Stimulated activated CD4-positive, alpha-beta T cell treated with anti-CD3 and anti-CD28 coated beads, Interleukin-15, amount 100 ng/mL, for 48 hours (primary cell): ENCODE measurements at regions not wholly inside any gene's neighbourhood (a gene's known extent, or its start where the extent isn't known, plus 50 kb on each side); places are given as distances from the start of the nearest gene placed in this dataset.

Source experiments
- DNase-seq, 2 donors: peaks; one replicate each; pipeline ENCODE4 v3.0.0-alpha.2; 2020; ENCODE audit warnings: low read depth in 2 of 2

DNA sequence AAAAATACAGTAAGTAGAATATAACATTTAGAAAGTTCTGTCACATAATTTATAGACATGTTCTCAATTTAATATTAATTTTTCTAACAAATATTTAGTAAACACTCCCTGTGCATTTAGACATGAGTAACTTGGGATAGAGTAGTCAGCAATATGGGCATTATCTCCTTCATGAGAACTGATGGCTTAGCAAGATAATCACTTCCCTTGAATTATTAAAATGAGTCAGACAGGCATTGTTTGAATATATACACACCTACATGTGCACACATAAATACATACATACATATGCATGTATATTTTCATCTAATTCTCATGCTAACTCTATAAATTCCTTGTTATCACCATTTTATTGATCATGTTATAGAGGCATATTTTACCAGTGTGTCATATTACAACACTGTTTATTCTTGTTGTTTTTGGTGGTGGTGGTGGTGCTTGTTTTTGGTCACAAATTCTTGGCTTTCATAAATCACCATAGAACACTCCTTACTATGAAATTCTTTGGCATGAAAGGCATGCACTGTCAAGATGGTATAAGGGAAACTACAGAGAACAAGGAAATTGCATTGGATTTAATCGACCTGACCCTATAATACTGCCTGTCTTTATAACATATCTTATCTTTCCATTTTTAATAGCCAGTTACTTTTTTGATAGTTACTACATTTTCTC, 434.5 kb upstream of the MANEA start:
- no peak for DNase-seq

DNA sequence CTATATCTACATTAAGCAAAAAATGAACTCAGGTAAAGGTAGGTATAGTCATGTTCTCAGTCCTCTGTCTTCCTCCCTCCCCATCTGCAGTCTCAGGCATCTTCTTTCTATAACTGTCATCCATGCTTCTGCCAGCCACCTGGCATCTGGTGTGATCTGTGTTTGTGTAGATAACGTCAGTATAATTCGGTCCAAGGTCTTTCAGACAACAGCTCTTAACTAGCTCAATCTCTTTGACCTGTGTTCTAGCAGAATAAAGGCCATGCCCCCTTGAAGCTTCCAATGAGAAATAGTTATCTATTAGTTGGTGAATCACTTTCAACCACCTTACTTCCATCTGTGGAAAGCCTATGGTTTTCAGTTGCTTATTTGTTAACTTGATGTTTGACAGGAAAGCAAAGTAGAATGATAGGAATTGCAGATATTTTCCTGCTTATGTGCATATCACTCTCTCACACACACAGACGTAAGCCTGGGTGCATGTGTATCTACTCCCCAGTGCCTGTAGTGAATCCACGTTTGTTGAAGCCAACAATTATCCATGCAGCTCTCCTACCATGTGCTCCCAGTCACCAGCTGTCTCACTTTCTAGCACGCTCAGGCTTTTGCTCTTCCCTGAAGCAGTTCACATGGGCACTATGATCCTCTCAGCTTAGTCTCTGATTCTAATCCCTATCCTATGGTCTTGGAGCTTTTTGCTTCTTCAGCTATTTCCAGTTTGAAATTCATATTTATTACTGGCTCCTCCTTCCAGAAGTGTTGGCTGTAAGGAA, 433.7 kb upstream of the MANEA start:
- no peak for DNase-seq

DNA sequence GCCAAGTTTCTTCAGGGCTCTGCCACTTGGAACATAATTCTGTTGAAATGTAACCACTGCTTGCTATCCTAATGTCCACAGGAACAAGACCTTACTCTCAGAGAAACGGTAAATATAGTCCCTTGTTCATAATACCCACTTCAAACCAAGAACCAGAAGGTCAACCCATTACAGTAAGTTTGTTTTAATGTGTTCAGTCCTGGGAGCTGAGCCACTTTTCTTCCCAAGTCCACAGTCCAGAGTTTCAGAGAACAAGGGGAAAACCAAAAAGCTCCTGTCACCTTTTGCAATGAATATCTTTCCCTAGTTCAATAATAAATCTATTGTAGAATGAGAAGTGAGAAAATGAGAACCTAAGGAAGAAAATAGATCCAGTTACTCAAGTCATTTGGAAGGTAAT, 431.9 kb upstream of the MANEA start:
- DNase-seq, result no peak

DNA sequence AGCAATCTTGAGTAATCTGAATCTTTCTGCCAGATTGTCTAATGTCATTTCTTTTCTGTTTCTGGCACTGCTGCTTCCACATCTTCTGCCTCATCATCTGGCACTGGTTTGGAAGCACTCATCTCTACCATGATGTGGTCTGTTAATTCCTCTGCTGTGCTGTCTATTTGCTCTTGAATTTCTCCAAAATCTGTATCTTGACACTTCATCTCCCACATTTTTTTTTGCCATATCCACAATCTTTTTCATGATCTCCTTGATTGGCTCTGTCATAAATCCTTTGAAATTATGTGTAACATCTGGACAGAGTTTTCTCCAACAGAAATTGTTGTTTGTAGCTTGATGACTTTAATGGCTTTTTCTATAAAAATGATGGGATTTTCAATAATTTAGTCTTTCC, 417.8 kb upstream of the MANEA start:
- DNase-seq, result no peak

DNA sequence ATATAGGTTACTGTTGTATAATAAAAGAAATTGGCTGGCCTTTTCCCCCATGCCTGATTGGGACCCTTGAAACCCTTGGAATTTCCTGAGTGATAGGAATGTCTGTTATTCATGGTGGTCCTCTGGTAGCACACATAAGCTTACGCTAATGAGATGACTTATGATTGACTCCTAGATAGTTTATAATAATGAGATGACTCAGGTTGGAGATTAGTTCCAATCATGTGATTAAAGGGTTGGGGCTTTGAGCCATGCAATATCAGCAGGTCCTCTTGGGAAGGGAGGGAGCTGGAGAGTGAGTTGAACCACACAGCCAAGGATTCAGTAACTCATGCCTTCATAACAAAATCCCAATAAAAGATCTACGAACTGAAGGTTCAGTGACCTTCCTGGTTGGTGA, 407.6 kb upstream of the MANEA start:
- no peak for DNase-seq

DNA sequence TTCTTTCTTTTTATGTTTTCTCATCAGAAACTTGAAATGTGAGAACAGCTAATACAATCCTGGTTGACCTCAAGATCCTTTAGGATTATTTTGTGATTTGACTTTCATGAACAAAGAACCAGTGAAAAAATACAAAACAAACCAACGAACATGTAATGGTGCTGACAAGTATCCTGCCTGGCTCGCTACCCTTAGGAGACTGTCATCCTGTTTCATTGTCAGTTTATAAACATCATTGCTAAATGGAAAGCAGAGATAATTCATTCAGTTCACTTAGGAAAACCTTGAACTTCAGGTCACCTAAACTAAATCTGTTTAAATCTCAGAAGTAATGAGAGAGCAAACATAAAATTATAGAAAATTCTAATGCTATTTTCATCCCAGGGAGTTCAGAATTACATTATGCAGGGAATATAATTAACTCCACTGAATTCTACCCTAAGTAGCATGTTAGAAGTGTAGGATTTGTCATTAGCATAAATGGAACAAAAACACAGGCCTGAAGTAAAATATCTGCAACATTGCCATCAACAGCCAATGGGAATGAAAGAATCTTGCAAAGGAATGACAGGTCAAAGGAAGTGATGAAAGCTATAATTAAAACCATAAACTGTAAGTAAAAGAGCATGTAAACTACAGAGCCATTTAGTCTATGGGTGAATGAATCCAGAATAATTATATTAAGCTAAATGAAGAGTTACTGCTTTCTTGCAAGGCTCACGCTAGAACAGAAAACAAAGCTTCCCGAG, 401.2 kb upstream of the MANEA start:
- no peak for DNase-seq

DNA sequence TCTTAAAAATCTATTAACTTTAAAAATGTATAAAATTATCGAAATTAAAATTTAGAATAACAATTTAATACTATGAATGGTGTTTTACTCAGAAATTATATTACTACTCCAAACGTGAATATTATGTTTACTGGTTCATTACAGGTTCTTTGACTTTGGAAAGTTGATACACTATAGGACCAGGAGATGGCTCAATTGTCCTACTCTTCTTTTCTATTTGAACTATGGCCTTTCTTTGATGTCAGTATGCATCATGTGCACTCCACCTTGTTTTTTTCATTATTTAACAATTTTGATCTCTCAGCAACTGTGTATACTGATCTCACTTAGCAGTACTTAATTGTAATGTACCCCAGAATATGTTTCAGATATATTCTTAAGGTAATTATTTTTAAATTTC, 391.5 kb upstream of the MANEA start:
- no peak for DNase-seq

DNA sequence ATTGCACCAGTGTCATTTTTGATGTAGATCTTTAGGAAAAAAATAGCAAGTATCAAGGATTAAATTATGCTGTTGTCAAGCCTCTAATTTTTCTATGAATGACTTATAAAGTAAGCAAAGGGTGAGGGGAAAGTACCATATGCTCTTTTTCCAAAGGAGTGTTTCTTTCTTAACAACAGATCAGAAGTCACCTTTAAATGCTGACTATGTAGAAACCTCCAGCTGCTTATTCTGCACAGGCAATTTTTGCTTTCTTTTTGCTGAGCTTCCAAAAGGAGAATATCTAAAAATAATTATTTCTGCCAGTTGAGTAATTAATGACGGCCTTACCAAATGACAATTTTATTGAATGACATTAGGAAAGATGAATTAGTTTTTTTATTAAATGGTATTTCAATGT, 390.6 kb upstream of the MANEA start:
- DNase-seq, result no peak

DNA sequence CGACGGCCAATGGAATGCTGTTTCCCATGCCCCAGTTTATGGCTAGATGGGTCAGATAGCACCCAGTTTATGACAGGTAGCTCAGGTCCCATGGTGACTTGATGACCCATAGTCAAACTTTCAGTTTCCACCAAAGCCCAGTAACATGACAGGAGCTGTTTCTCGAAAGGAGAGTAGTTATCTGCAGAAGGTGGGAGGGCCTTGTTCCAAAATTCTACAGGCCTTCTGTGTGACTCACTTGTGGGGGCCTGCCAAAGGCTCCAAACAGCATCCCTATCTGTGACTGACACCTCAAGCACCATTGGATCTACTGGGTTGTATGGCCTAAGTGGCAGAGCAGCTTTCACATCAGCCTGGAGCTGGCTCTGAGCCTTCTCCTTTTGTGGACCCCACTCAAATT, 379.7 kb upstream of the MANEA start:
- no peak for DNase-seq

DNA sequence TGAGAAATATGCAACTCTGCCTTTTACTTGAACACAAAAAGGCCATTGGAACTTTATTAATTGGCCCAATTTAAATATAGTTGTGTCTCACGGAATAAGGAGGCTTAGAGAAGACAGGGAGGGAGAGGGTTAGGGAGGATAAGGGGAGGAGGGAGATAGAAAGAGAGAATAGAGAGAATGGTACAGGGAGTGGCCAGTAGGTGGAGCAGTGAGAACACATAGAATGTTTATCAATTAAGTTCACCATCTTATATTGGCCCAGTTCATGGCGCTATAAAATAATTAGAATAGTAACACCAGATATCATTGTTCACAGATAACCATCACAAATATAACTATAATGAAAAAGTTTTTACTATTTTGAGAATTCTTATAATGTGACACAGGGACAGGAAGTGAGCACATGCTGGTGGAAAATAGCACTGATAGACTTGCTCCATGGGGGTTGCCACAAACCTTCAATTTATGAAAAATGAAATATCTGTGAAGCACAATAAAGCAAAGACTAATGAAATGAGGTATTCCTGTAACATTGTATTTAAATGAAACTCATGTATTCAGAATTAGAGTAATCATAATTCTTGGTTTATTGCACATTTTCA, 374.1 kb upstream of the MANEA start:
- DNase-seq, result no peak

DNA sequence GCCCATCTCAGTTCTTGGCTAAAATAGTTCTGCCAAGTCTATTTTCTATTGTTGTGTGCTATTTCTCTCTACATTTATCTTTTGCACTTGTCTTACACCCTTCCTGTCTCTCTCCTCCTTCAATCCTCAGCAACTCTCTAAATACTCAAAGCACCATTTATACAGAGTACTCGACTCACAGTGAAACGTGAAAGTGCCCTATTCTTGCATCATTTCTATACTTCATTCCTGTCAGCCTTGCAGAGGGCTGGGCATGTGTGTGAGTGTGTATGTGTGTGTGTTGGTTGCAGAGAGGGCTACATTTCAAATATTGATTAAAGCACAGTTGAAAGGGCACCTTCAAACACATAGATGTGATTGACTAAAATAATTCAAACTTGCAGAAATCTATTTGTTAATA, 373.2 kb upstream of the MANEA start:
- DNase-seq, result no peak

DNA sequence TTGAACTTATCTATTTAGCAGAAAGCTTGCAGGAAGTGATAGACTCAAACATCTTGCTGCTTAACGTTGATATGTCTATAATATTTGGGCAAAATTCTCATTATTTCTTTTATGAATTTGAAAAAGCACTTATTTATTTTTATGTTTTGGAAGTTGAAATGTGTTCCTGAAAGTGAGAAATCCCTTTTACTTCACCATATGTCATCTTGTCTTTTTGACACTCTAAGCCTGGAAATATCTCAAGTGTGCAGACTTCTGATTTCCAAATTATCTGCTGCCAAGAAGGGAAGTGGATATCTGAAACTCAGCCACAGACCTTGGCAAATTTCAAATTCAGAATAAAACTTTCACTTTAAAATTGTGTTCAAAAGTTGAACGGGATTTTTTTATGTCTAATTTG, 368.7 kb upstream of the MANEA start:
- DNase-seq, result no peak

DNA sequence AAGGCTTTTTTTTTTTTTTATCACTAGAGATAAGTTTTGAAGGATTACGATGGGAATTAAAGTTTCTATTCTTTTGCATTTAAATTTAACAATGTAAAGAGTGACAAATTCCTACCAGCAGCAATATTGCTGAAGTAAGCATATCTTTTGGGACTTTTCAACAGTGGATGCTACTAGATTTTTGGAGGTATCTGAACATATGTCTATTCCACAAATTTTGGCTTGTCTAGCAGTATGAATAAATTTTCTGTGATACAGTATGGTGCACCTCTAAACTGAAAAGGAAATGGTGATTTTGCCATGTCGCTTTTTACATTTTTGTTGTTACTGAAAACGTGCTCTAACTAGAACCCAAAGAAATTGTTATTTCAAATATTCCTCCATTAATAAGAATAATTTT, 368.3 kb upstream of the MANEA start:
- no peak for DNase-seq

DNA sequence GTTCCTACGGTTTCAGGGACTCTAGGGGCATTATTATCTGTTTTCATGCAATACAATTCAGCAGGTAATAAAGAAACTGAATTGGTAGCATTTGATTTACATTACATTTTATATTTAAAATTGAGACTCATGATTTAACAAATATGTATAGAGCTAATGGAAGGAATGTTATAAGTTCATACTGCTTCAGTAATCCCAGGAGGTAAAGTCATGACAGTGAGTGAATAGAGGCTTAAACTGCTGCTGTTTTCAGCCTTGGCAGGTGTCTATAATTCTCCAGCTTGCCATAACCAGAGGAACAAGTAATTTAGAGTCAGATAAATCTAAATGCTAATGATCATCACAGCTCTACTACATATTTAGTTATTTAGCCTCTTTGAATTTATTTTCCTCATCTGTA, 360.8 kb upstream of the MANEA start:
- DNase-seq, result no peak

DNA sequence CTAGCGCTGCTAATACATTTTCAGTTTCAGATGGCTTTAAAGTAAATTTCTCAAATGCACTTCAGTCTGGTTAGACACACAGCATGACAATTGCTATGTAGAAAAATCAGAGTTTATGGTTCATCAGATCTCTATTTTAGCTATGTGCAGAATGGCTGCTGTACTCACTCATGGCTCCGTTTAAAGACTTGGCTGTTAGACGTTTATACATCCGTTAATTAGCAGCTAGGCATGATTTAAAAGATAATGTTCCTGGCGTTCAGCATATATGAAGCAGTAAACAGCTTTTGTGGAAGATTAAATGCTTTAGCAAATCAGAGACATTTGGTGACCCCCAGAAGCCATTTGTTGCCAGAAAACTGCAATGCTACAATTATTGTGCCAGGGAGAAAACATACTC, 350.0 kb upstream of the MANEA start:
- no peak for DNase-seq

DNA sequence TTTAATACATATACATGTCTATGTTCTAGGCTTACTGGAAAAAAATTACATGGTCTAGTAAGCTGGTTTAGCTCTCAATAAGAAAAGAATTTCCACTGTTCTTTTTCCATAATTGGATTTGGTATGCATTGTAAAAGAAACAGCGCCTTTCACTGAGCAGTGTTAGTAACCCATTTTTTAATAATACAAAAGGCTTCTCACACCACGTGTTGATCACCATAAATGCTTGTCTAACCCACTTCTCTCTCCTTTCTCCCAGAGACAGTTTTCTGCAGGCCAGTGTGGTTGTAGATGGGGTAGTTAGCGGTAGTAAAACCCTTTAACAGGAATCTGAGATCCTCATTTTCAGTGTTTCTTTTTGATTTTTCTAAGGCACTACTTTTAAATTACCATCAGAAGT, 348.7 kb upstream of the MANEA start:
- DNase-seq, result no peak

DNA sequence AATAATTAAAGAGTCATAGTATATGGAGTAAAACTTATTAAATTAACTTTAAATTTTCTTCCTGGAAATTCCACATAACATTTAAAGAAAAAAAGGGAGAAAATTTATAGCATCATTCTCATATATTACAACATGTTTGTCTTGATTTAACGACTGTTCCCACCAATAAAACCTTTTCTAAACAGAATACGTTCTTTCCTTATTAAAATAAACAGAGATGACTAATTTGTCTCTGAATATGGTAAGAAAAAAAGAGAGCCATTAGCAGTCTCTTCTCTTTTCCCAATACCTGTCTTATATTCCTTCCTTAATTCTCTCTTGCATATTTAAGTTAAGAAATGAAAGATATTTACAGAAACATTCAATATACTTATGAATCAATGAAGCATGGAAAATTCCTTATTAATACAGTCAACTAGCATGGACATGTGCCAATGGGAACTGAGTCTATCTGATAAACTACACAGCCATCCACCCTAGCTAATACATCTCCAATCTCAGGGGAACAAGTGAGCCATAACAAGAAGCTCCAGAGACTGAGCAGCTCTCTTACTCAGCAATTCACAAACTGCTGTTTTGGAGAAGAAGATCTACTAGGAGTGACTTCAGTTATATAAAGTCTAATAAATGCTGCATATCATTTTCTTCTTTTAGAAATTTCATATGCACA, 347.1 kb upstream of the MANEA start:
- DNase-seq, result no peak

DNA sequence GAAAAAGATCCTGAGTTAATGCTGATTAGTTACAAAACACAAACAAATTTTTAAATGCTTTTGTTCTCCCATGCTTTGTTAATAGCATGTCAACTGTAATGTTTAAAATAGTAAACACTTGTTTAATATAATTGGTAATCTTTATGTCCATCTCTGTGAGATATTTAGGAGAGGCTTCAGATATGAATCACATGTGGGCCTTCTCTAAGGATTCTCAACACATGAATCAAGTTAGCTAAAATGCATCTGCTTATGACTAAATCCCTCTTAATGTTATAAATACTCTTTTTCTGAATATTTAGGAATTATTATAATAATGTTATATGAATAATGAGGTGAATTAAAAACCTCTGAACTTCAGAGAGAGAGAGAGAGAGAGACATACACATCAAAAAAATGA, 345.9 kb upstream of the MANEA start:
- no peak for DNase-seq

DNA sequence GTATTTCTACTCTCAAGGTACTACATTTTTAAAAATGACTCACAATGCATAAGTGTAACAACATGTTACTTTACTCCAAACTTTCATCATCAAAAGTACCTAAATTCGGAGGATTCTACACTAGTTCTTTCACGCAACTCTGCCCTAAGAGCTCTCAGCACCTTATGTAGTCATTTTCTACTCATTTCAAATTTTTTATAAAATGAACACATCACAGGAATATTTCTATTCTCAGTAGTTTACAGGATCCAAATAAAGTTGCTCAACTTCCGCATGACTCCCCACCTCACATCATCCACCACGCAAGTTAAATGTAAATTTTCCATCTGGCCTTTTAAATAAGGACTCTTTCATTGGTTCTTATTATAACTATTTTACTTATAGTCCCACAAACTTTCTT, 344.9 kb upstream of the MANEA start:
- no peak for DNase-seq

DNA sequence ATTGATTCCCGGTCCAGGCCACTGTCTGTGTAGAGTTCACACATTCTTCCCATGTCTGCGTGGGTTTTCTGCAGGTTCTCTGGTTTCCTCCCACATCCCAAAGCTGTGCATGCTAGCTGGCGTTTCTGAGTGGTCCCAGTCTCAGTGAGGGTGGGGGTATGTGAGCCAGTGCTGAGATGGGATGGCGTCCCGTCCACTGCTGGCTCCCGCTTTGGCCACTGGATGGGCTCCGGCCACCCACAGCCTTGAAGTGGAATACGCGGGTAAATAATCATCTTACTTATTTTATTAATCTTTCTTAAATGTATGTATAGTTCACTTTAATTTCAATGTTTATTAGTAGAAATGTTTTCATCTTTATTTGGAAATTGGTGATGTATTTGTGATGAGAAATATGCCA, 343.5 kb upstream of the MANEA start:
- no peak for DNase-seq

DNA sequence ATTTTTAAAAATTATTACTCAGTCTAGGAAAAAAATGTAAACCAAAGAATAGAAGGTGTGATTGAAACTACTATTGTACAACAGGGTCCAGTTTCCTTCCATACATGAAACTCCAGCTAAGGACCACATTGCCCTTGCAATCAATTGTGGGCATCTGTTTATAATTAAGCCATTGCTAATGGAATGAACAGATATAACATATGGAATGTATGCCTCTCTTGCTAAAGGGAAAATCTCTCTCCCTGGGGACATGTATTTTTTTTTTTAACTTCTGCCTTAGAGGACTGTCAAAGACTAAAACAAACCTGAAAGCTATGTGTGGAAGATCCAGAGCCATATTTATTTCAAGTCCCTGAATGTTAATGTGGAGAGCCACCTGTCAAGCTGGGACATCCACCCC, 336.8 kb upstream of the MANEA start:
- DNase-seq, result no peak

DNA sequence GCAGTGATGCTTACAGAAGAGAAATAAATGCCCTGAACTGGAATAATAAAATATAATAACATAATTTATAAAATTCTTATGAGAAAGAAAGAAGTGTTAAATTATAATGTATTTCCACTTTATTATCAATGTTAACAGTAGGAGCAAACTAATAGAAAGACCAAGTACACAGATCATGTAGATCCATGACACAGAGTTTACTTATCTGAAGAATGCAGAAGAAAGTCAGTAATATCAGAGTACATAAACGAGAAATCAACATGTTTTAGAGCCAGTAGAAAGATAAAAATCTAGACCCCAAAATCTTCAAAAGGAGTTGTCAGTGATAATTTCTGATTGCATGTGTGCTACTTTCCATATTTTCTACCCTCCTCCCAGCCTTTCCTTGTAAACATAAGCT, 334.8 kb upstream of the MANEA start:
- DNase-seq, result no peak
